Brain microvascular endothelial cell (primary cell): ENCODE measurements at regions not wholly inside any gene's neighbourhood (a gene's known extent, or its start where the extent isn't known, plus 50 kb on each side); places are given as distances from the start of the nearest gene placed in this dataset.

Experiments used
- DNase-seq: peaks from one replicate; pipeline ENCODE4 v3.0.0-alpha.2; 2020
- H3K27ac ChIP-seq: fragments of 250-450 bp; sonication (Bioruptor Pico); 2 replicates; pipeline ENCODE4 v1.5.1; 2020; ENCODE audit warnings: mild to moderate bottlenecking, moderate library complexity
- H3K27me3 ChIP-seq: fragments of 250-450 bp; sonication (Bioruptor Pico); replicated peaks from 2 replicates; pipeline ENCODE4 v1.5.1; 2020; ENCODE audit warnings: mild to moderate bottlenecking
- H3K36me3 ChIP-seq: fragments of 250-450 bp; sonication (Bioruptor Pico); replicated peaks from 2 replicates; pipeline ENCODE4 v1.5.1; 2020; ENCODE audit warnings: mild to moderate bottlenecking
- H3K4me3 ChIP-seq: 2 replicates; pipeline ENCODE4 v1.5.1; 2011; ENCODE audit warnings: low read depth, mild to moderate bottlenecking, control low read depth, low read length, moderate library complexity
- in situ Hi-C: cut with HindIII; loops from 2 replicates; pipeline ENCODE4 v1.10.0; 2017; ENCODE audit warnings: low sequenced_read_pairs, low pct_ligation_motif_present
- TF ChIP-seq, protein P1 (sequence below): IDR thresholded peaks from 2 replicates; pipeline ENCODE4 v1.5.1; 2011; ENCODE audit warnings: low read depth, mild to moderate bottlenecking, moderate library complexity, low read length, control low read depth, inconsistent platforms; ENCODE audit errors: missing control alignments

DNA sequence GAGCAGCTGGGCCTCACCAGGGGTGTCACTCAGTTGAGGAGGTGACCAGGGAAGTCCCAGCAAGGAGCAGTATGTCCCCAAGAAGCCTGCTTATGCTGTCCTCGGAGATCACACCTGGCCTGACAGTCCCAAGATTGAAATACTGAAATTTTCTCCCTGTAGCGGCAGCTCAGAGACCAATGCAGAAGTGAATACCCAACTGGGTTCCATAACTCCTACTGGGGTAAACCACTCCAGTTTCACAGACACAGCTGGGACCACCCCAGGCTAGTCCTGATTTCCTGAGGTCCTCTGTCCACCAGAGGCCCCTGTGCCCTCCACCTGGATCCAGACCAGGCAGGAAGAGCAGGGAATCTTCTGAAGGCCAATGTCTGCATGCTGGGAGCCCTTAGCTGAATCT is 298.1 kb downstream of the ZEB1 start:
- no peaks in the 10 kb centered on the region for H3K27me3 ChIP-seq
- DNase-seq: no peak
- TF ChIP-seq, protein P1, sequence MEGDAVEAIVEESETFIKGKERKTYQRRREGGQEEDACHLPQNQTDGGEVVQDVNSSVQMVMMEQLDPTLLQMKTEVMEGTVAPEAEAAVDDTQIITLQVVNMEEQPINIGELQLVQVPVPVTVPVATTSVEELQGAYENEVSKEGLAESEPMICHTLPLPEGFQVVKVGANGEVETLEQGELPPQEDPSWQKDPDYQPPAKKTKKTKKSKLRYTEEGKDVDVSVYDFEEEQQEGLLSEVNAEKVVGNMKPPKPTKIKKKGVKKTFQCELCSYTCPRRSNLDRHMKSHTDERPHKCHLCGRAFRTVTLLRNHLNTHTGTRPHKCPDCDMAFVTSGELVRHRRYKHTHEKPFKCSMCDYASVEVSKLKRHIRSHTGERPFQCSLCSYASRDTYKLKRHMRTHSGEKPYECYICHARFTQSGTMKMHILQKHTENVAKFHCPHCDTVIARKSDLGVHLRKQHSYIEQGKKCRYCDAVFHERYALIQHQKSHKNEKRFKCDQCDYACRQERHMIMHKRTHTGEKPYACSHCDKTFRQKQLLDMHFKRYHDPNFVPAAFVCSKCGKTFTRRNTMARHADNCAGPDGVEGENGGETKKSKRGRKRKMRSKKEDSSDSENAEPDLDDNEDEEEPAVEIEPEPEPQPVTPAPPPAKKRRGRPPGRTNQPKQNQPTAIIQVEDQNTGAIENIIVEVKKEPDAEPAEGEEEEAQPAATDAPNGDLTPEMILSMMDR: no peak
- H3K36me3 ChIP-seq: no peaks in the 10 kb centered on the region
- no peak overlapping the region for H3K27ac ChIP-seq
- in situ Hi-C loops: no loop called here
- H3K4me3 ChIP-seq: no peak overlapping the region

DNA sequence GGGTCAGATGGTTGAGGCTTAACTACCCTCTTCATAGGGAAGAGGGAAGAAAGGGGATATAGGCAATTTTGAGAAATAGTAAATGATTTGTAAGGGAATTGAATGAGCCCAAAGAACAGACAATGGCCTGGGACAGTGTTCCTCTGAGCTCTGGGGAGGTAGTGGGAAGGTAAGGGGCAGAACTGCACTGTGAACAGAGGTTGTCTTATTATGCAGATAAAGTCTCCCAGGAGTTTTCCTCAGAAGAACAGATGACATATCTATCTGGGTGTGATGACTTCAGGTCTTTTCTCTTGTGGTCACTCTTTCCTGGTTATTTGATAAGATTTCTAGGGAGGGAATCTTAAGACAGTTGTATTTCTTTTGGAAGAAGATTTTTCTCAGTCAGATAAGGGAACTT is 296.1 kb downstream of the ZEB1 start:
- no peaks in the 10 kb centered on the region for H3K27me3 ChIP-seq
- TF ChIP-seq, protein P1: no peak
- no peak overlapping the region for H3K27ac ChIP-seq
- no peaks in the 10 kb centered on the region for H3K36me3 ChIP-seq
- in situ Hi-C loops: no loop called here
- DNase-seq: no peak
- no peak overlapping the region for H3K4me3 ChIP-seq

DNA sequence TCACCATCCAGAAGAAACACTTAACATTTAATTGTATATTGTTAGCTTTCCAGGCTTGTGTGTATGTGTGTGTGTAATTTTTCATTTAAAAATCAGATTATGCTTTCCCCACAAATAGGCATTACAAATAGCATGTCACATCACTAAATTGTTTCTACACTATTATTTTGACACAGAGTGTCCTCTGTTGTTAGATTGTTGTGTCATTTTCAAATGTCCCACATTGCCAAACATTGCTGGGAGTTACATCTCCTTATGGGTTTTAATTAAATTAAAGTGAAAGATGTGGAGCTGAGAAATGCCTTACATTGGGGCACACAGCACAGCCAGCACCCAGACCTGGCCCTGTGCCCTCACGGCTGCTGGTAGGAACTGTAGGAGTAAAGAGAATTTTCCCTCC is 295.6 kb downstream of the ZEB1 start:
- no peak for DNase-seq
- no peaks in the 10 kb centered on the region for H3K36me3 ChIP-seq
- in situ Hi-C loops: no loop called here
- no peak overlapping the region for H3K4me3 ChIP-seq
- H3K27me3 ChIP-seq: no peaks in the 10 kb centered on the region
- no peak overlapping the region for H3K27ac ChIP-seq
- TF ChIP-seq, protein P1: no peak

DNA sequence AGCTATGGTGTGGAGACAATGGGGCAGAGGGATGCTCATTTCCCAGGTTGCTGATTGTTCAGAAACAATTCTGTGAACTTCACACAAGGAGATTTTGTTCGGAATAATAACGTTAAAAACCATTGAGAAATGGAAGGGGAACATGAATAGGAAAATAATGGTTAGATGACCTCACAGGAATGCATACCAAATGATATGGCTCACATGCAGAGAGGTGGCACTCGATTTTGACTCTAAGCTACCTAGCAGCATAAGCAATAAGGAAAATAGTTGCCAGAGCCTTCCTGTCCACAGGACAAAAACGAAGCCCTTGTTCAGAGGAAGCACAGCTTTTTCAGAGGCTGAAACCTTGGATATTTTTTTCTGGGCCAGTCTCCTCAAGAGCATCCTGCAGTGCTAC is 293.1 kb downstream of the ZEB1 start:
- TF ChIP-seq, protein P1: no peak
- Histone ChIP-seq H3K4me3 (no peak overlapping the region), H3K27ac (no peak overlapping the region), H3K36me3 (no peaks in the 10 kb centered on the region), H3K27me3 (no peaks in the 10 kb centered on the region)
- DNase-seq: no peak
- in situ Hi-C loops: no loop called here

DNA sequence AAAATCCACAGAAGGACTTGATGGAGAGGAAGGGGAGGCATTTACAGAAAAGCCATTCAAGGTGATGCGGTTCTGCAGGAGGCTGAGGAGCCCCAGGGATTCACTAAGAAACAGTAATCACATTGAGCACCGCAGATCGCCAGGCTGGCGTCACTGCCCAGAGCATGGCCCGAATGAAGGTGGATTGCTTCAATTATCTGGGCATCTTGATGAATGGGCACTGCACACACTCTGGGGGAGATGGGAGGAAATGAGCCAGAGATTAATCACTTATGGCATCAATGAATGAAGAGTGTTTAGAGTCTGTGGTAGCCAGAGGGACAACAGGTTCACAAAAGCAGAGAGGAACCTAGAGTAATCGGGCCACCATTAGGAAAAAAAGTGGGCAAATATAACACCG is 292.1 kb downstream of the ZEB1 start:
- in situ Hi-C loops: no loop called here
- H3K27me3 ChIP-seq: no peaks in the 10 kb centered on the region
- DNase-seq: no peak
- no peak overlapping the region for H3K4me3 ChIP-seq
- H3K36me3 ChIP-seq: no peaks in the 10 kb centered on the region
- TF ChIP-seq, protein P1: no peak
- no peak overlapping the region for H3K27ac ChIP-seq

DNA sequence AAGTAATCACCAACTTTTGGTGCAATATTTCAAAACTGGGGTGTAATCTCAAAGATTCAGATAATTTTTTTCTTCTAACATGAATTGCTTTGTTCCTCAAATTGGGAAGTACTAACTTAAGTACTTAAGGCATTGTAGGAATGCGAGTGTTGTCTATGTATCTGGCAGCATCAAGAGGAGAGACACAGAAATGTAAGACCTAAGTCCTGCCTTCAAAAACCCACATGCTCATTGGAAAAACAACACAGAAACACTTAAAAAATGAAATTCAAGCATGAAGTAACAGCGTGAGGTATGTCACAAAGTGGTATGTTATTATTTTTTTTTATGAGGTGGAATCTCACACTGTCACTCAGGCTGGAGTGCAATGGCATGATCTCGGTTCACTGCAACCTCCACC is 288.5 kb downstream of the ZEB1 start:
- in situ Hi-C loops: no loop called here
- no peak overlapping the region for H3K27ac ChIP-seq
- DNase-seq: no peak
- H3K36me3 ChIP-seq: no peaks in the 10 kb centered on the region
- H3K4me3 ChIP-seq: no peak overlapping the region
- H3K27me3 ChIP-seq: no peaks in the 10 kb centered on the region
- TF ChIP-seq, protein P1: no peak
